ENCODE measurements at regions not wholly inside any gene's neighbourhood (a gene's known extent, or its start where the extent isn't known, plus 50 kb on each side); places are given as distances from the start of the nearest gene placed in this dataset.

DNA sequence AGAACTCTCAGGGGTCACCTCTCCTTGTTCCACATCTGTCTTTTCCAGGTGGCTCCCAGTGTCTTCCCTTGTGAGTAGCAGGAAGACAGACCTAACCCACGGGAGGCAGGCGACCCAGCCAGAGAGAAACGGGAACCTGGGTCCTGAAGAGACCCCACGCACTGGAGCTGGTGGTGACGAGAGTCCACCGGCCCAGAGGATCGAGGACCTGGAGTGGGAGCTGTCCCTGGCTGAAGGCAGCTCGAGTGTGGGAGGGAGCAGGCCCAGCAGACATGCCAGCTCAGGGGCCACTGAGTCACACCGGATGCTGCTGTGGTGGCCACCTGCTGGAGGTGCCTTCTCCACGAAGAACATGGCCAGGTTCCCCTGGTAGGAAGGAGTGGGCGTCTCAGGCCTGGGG lies 66.5 kb upstream of the ATP12A start:
- TF ChIP-seq EP300 (IDR thresholded peaks at IDR 0.05; ENCODE audit: borderline replicate concordance) (no peak), CREB1 (IDR thresholded peaks at IDR 0.05; ENCODE audit: low read depth) (no peak), RAD21 (IDR thresholded peaks at IDR 0.05; ENCODE audit: low read depth) (no peak), TAF1 (IDR thresholded peaks at IDR 0.05; ENCODE audit: low read depth) (no peak), TEAD4 (IDR thresholded peaks at IDR 0.05) (no peak), CEBPB (IDR thresholded peaks at IDR 0.05) (no peak), USF1 (IDR thresholded peaks at IDR 0.05) (no peak), EGR1 (IDR thresholded peaks at IDR 0.05) (no peak), YY1 (IDR thresholded peaks at IDR 0.05; ENCODE audit: low read depth) (no peak)
- TF ChIP-seq, protein P1, sequence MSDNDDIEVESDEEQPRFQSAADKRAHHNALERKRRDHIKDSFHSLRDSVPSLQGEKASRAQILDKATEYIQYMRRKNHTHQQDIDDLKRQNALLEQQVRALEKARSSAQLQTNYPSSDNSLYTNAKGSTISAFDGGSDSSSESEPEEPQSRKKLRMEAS (IDR thresholded peaks at IDR 0.05) = no peak
- TF ChIP-seq, protein P2, sequence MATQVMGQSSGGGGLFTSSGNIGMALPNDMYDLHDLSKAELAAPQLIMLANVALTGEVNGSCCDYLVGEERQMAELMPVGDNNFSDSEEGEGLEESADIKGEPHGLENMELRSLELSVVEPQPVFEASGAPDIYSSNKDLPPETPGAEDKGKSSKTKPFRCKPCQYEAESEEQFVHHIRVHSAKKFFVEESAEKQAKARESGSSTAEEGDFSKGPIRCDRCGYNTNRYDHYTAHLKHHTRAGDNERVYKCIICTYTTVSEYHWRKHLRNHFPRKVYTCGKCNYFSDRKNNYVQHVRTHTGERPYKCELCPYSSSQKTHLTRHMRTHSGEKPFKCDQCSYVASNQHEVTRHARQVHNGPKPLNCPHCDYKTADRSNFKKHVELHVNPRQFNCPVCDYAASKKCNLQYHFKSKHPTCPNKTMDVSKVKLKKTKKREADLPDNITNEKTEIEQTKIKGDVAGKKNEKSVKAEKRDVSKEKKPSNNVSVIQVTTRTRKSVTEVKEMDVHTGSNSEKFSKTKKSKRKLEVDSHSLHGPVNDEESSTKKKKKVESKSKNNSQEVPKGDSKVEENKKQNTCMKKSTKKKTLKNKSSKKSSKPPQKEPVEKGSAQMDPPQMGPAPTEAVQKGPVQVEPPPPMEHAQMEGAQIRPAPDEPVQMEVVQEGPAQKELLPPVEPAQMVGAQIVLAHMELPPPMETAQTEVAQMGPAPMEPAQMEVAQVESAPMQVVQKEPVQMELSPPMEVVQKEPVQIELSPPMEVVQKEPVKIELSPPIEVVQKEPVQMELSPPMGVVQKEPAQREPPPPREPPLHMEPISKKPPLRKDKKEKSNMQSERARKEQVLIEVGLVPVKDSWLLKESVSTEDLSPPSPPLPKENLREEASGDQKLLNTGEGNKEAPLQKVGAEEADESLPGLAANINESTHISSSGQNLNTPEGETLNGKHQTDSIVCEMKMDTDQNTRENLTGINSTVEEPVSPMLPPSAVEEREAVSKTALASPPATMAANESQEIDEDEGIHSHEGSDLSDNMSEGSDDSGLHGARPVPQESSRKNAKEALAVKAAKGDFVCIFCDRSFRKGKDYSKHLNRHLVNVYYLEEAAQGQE (IDR thresholded peaks at IDR 0.05; ENCODE audit: low read depth) = no peak
